OCI-LY1 (cell line): ENCODE measurements at regions not wholly inside any gene's neighbourhood (a gene's known extent, or its start where the extent isn't known, plus 50 kb on each side); places are given as distances from the start of the nearest gene placed in this dataset.

Experiments
- EZH2 ChIP-seq: fragments of 200-600 bp; sonication (generic), shearing (Covaris generic); IDR thresholded peaks from 2 replicates; pipeline ENCODE4 v1.8.0; 2017; ENCODE audit warnings: borderline replicate concordance, mixed run types, mild to moderate bottlenecking, antibody characterized with exemption, low read length, moderate library complexity, mixed read lengths
- TF ChIP-seq, protein P1 (sequence below): fragments of 200-600 bp; sonication (generic), shearing (Covaris generic); IDR thresholded peaks from 2 replicates; pipeline ENCODE4 v1.5.1; 2017; ENCODE audit warnings: mild to moderate bottlenecking, antibody characterized with exemption, low read length, moderate library complexity, mixed read lengths

DNA sequence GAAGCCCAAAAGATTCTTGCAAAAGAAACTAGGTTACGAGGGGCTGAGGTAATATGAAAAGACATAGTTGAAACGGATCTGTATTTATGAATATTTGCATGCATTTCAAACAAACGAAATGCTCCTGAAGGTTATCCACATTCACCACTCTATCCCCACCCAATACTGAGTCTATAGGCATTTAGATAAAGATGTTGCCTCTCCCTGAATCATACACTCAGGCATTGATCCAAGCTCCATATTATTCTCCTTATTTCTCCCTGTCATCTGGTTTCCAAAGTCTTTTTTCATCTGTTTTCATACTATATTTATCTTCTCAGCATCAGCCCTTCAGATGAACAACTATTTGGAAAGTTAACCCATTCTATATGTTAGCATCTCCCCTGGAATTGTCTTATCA, 492.5 kb upstream of the TGFBR2 start:
- TF ChIP-seq, protein P1, sequence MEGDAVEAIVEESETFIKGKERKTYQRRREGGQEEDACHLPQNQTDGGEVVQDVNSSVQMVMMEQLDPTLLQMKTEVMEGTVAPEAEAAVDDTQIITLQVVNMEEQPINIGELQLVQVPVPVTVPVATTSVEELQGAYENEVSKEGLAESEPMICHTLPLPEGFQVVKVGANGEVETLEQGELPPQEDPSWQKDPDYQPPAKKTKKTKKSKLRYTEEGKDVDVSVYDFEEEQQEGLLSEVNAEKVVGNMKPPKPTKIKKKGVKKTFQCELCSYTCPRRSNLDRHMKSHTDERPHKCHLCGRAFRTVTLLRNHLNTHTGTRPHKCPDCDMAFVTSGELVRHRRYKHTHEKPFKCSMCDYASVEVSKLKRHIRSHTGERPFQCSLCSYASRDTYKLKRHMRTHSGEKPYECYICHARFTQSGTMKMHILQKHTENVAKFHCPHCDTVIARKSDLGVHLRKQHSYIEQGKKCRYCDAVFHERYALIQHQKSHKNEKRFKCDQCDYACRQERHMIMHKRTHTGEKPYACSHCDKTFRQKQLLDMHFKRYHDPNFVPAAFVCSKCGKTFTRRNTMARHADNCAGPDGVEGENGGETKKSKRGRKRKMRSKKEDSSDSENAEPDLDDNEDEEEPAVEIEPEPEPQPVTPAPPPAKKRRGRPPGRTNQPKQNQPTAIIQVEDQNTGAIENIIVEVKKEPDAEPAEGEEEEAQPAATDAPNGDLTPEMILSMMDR, result no peak
- no peak for TF ChIP-seq EZH2
